ENCODE measurements at regions not wholly inside any gene's neighbourhood (a gene's known extent, or its start where the extent isn't known, plus 50 kb on each side); places are given as distances from the start of the nearest gene placed in this dataset.

DNA sequence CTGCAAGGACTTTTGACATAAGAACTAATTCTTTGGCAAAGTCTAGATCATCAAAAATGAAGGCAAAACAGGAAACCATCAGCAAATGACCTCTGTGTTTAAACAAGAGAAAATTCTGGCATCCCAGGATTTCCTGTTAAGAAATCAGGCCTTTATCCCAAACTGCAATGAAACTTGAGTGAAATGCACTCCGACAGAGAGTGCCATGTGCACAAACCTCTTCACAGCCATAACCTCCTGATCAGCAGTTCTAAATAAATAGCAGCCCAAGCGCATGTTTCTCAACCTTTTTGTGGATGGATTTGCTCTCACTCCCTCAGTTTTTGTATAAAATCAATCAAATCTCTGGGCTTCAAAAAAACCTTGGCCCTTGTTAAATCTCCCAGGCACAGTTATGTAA is 107.7 kb upstream of the EEPD1 start:
- TF ChIP-seq, protein P1, sequence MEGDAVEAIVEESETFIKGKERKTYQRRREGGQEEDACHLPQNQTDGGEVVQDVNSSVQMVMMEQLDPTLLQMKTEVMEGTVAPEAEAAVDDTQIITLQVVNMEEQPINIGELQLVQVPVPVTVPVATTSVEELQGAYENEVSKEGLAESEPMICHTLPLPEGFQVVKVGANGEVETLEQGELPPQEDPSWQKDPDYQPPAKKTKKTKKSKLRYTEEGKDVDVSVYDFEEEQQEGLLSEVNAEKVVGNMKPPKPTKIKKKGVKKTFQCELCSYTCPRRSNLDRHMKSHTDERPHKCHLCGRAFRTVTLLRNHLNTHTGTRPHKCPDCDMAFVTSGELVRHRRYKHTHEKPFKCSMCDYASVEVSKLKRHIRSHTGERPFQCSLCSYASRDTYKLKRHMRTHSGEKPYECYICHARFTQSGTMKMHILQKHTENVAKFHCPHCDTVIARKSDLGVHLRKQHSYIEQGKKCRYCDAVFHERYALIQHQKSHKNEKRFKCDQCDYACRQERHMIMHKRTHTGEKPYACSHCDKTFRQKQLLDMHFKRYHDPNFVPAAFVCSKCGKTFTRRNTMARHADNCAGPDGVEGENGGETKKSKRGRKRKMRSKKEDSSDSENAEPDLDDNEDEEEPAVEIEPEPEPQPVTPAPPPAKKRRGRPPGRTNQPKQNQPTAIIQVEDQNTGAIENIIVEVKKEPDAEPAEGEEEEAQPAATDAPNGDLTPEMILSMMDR (conservative IDR thresholded peaks at IDR 0.05 in 1 of 2, IDR thresholded peaks at IDR 0.05 in 1 of 2; ENCODE audit: low read depth in 1 of 2, low read length in 2 of 2) = no peak
- no peak for TF ChIP-seq EZH2 (IDR thresholded peaks at IDR 0.05; ENCODE audit: low read length, missing control alignments)
